ENCODE measurements at regions not wholly inside any gene's neighbourhood (a gene's known extent, or its start where the extent isn't known, plus 50 kb on each side); places are given as distances from the start of the nearest gene placed in this dataset.

- no peak for TF ChIP-seq CTCF (IDR thresholded peaks at IDR 0.05)
- no peak for TF ChIP-seq POLR2A (IDR thresholded peaks at IDR 0.05)
Measured at GRCh38 chr17:70366386-70366785, 197.1 kb downstream of the KCNJ2 start.

All from uterus (tissue), 2 donors.